NCI-H2227 treated with DMSO at 0.1 percent for 48 hours (cell line): ENCODE measurements at regions not wholly inside any gene's neighbourhood (a gene's known extent, or its start where the extent isn't known, plus 50 kb on each side); places are given as distances from the start of the nearest gene placed in this dataset.

Experiments
- DNase-seq: peaks from one replicate; lab custom pipeline; 2025; lab: John Stamatoyannopoulos, UW

DNA sequence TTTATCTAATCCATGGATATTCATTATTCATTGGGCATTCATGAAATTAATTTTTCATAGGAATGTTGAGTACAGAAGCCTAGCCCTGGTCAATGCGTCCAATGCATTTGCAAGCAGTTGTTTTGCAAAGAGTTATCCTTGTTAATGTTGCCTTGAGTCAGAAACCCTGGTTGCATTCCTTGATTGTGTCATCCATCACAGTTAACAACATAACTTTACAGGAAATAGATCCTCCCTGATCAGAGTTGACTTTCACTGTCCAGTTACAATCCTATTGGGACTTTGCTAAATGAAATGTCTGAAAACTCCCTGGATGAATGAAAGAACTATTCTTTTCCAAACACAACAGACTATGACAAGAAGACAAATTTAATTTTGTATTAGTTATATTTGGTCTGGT, 924.3 kb upstream of the SLIT2 start:
- no peak for DNase-seq

DNA sequence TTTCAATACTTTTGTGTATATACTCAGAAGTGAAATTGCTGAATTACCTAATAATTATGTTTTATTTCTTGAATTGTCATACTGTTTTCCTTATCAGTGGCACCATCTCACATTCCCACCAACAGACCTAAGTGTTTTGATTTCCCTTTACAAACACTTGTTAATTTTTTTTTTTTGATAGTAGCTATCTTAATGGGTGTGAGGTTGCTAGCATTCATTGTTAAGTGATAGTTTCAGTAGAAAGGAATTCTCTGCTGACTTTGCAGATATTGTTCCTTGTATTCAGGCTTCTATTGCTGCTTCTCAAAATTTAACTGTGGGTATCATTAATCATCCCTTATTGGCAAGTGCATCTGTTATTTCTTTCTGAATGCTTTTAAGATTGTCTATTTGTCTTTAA, 927.5 kb upstream of the SLIT2 start:
- DNase-seq, result no peak

DNA sequence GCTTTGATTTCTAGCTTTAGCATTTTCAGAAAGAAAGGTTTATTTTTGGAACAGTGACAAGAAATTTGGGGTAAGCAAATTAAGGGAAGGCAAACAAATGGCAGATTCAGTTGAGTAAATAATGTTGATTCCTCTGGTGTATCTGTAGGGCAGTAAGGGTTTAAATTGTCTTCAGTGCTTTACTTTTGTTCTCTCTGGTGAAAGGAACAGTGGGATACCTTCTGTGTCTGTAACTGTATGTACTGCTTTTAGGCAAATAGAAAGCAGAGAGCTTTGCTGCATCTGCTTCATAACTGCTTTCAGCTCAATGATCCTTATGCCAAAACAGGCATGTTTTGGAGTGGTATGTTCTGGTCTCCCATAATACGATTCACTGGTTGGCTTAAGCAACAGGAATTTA, 932.1 kb upstream of the SLIT2 start:
- no peak for DNase-seq

DNA sequence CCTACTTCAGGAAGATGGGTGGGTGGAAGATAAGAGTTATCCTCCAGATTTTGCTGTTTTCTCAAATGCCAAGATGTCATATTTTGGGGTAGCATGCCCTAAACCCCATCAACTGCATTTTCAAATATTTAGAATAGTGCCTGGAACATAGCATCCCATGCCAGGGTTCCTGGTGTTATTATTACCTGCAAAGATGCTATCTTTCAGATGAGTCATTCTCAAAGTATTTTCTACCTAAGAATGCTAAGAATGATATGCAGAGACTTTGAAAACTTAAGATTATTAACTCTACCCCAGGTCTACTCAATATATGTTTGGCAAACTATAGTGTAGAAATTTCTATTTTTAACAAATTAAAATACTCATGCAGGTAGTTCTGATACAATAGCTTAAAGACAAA, 934.3 kb upstream of the SLIT2 start:
- no peak for DNase-seq

DNA sequence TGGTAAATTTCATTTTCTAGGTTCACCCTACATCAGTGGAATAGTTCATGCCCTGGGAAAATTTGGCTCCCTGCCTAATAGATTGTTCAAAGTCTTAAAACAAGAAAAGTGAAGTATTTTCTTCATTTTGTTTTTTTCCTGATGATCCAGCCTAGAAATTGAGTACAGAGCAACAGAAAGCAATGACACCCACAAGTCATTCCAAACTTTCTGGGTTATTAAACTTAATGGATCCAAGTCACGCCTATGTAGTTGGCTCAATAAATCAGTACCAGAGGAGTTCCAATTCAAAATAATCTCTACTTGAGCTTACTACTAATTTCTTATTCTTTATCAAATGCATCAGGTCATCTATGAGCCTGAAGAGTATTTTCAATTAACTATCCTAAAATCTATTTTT, 937.6 kb upstream of the SLIT2 start:
- no peak for DNase-seq

DNA sequence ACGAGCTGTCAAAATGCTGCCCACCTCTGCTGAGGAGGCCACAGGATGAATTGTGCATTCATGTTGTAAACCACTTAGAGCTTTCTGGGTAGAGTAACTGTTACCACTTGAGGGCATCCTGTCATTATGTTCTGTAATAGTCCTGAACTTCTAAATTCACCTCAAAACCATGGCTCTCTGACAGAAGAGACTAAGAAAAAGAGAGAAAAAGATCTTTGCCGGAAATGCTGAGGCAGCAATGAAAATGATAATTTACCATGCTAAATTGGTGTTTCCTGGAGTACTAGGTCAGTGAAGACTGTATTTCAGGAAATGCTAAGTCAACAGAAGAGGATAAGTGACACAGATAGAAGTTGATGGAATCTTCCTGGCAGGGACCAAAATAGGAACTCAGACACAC, 942.3 kb upstream of the SLIT2 start:
- DNase-seq, result peak; percentile 36

DNA sequence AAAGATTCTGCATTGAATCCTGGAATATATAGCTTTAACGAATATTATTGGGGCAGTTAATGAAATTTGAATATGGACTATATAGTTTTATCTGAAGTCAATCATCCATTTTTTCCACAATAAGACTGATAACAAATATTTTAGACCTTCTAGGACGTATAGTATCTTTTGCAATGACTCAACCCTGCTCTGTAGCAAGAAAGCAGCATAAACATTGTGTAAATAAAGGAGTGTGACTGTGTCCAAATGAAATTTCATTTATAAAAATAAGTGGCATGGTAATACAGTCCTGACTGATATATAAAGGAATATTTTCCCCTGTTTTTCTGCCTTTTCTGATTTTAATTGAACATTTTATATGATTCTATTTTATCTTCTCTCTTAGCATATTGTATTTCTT, 947.7 kb upstream of the SLIT2 start:
- DNase-seq, result no peak

DNA sequence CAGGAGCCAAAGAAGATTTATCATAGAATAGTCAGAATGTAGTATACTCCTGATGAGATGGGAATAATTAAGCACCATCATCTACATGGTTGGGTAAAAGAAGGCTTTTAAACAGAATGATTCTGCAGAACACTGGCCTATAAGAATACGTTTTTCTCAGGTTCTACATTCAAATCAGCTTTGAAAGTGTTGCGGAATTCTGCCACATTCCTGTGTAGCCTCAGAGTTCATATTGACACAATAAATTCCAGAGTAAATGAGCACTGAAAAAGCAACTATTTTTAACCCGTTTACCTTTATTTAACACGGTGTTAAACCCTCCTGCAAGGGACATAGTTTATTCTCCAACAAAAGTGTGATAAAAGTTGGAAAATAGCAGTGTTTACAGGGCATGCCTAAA, 950.2 kb upstream of the SLIT2 start:
- no peak for DNase-seq

DNA sequence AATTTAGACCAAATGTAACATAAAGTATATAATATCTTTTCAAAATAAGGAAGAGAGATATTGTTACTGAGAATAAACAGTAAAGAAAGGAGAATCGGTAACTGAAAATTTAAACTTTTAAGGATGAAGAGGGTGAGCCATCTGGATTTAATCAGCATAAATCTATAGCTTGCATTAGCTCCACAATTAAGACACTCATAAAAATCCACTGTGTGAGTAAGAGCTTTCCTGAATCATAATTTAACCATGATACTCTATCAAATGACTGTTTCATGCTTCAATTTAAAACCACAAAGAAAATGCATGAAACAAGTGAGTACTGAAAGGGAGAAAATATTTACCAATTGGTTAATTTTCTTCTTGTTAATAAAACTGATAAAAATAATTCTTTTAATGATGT, 951.5 kb upstream of the SLIT2 start:
- no peak for DNase-seq

DNA sequence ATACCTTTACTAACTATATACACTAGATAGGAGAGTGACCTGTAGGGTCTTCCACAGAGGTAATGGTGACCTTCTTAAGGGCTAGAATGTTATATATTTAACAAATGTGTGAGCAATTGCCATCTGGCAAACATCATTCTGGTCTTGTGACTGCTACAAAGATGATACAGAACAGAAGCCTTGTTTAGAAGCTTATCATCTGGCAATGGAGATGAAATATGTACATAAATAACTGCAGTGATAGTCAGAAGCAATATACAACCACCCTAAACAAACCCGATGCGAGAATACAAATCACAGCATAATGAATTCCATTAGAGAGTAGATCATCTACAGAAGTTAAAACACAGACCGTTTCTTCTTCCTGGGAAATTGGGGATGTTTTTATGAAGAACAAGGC, 952.7 kb upstream of the SLIT2 start:
- no peak for DNase-seq

DNA sequence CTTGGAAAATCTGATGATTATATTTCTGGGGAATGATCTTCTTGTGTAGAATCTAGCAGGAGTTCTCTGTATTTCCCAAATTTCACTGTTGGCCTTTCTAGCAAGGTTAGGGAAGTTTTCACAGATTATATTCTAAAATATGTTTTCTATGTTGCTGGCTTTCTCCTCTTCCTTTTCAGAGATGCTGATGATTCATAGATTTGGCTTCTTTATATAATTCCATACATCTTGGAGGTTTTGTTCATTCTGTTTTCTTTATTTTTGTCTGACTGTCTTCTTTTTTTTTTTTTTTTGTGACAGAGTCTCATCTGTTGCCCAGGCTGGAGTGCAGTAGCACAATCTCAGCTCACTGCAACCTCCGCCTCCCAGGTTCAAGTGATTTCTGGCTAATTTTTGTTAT, 957.9 kb upstream of the SLIT2 start:
- no peak for DNase-seq

DNA sequence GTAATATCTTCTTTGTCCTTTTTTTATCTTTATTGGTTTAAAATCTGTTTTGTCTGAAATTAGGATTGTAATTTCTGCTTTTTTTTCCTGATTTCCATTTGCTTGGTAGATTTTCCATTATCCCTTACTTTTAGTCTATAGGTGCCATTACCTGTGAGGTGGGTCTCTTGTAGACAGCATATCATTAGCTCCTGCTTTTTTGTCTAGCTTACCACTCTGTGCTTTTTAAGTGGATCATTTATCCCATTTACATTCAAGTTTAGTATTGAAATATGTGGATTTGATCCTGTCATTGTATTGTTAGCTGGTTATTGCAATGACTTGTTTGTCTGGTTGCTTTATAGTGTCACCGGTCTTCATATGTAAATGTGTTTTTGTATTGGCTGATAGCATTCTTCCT, 958.6 kb upstream of the SLIT2 start:
- DNase-seq, result no peak

DNA sequence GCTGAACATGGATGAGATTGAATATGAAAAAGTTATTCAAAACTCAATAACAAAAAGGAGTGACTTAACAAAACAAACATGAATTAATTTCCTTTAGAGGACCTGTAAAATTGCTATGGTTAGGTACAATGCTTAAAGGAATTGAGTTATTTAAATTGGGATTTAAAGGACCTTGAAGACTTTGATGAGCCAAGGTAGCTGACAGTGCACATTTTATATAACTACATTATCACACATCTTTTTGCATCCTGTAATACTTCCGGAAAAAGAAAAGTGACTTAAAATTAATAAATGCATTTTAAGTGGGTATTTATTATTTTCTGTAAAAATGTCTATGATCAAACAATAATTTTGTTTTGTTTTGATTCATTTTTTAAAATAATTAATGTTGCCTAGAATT, 964.8 kb upstream of the SLIT2 start:
- no peak for DNase-seq

DNA sequence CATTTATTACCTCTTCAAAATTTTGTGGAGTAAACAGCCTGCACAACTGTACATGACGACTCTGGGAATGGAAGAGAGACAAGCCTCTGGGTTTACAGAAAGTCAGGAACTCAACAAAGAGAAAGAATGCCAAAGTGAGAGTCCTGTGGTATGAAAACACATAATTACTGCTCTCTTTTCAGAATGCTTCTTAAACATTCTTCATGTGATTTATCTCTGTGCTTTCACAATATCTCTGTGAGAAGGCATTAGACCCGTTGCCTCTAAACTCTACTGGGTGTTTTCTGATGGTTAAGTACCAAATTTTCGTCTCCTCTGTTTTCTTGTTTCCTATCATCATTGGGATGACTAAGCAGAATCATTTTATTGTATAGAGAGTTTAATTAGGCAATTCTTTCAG, 966.6 kb upstream of the SLIT2 start:
- DNase-seq, result no peak

DNA sequence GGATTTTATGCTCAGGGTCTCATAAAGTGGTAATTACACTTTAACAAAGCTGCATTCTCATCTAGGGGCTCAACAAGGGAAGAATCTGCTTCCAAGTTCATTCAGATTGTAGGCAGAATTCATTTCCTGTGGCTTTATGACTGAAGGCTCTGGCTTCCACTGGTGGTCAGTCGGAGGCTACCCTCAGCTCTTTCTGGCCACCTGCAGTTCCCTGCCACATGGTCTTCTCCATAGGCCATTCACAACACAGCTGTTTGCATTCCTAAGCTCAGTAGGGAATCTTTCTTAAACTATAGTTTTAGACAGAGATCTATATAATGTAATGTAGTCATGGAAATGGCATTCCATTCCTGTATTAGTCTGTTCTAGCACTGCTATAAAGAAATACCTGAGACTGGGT, 973.0 kb upstream of the SLIT2 start:
- no peak for DNase-seq

DNA sequence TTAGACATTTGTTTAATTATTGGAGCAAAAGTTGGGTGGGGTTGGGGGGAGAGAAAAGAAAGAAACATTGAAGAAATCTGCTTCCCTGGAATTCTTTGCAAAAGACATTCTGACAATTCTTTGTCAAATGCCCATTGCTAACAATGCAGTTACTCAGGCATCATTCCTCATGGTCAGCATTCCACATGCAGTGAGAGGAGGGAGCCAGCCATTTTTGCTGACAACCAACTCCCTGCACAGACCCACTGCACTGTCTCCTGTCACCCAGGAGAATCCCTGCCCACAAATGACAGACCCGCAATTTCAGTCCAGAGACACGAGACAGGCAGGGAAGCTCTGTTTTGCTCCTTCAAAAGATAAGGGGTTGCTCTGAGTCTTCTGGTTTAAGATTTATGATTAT, 985.1 kb upstream of the SLIT2 start:
- DNase-seq, result no peak

DNA sequence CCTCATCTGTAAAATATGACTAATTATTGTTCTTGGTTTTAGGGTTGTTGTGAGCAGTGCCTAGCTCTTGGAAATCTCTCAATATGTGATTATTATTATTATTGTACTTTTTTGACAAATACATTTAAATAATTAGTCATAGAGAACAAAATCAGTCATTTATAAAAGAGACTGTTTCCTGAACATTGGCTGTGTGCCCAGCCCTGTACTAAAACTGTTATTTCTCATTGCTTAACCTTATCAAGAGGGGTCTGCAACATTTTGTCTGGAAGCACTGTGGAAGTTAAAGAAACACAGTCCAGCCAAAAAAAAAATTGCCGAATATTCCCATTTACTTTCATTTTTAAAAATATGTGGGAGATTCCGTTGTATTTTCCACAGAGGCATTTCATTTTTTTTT, 989.2 kb upstream of the SLIT2 start:
- no peak for DNase-seq

DNA sequence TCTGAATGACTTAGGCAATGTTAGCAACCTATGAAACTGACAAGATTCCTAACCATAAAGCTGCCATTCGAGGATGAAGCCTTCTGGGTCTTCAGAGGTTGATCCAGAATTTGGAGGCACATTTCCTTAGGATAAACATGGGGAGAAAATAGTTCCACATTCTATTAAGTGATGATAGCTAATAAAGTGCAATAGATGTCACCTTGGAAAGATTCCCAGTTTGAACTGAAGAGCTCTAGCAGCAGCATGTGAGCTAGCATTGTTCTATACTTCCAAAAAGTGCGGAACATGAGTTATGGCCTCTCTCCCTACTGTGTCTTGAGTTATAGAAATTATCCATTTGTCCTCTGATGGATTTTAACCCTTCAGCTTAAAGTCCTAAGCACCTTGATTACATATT, 991.4 kb upstream of the SLIT2 start:
- no peak for DNase-seq

DNA sequence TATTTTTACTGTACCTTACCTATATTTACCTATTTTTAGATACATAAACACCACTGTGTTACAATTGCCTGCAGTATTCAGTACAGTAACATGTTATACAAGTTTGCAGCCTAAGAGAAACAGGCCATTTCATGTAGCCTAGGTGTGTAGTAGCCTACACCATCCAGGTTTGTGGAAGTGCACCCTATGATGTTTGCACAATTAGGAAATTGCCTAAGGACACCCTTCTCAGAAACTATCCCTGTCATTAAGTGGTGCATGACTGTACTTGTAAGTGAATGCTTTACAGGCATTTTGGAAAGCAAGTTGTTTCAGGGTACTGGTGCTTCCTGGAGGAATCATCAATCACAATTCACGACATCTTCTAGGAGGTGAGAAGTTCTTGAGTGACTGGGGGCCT, 991.8 kb upstream of the SLIT2 start:
- no peak for DNase-seq

DNA sequence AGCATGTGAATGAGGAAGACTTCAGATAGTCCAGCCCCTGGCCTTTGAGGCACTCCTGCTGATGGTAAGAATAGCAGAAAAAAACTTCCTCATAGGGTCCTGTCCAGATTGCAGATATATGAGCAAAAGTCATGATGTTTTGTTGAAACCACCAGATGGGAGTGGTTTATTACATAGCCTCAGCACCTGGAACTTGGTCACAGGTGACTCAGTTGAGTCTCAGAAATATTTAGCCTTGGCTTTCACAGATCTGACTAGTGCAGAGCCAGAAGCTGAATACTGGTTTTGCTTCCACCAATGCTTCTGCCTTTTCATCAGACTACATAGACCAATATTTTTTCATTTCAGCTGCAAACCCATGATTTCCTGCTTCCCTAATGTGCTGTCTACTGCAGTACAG, 994.9 kb upstream of the SLIT2 start:
- DNase-seq, result no peak

DNA sequence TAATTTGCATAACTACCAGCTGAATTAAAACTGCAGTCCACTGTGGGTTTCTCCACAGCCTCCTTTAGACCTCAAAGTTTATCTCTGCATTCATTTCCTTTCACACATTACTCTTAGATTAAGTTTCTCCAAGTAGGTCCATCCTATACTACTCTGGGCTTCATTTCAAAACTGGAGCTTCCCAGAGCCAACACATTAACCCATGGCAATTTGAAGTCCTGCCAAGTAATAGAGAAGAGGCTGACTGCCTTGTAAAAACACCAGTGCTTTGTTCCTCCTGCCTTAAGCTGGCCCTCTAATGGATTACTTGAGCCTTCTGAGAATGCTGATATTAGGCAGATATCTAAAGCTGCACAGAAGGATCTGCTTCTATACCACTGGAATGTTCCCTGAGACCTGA, 997.2 kb upstream of the SLIT2 start:
- no peak for DNase-seq

DNA sequence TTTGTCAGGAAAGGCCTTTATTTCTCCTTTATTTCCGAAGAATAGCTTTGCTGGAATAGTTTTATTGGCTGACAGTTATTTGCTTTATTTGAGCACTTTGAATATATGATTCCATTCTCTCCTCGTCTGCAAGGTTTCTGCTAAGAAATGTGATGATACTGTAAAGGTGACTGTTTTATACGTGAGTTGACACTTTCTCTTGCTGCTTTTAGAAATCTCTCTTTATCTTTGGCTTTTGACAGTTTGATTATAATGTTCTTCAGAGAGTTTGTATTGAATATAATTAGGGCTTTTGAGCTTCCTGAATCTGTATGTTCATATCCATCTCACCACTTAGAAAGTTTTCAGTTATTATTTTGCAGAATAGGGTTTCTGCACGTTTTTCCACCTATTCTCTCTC, 1003.7 kb upstream of the SLIT2 start:
- peak; percentile 9 for DNase-seq

DNA sequence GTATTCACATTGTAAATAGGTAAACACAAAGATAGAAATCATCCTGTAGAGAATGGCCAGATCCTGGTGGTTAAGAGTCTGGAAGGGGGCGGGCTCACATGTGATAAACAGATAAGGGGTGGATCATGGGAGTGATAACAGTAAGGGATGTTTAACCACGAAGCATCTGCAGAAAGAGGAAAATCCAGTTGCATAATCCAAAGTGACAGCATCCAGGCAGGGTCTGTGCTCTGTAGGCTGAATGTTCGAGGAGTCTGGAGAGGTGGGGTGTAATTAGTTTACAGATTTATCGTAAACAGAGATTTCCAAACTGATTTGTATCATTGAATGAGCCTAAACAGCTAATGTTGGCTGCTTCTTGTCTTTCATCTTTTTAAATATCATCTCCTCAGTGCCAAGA, 1009.8 kb upstream of the SLIT2 start:
- no peak for DNase-seq

DNA sequence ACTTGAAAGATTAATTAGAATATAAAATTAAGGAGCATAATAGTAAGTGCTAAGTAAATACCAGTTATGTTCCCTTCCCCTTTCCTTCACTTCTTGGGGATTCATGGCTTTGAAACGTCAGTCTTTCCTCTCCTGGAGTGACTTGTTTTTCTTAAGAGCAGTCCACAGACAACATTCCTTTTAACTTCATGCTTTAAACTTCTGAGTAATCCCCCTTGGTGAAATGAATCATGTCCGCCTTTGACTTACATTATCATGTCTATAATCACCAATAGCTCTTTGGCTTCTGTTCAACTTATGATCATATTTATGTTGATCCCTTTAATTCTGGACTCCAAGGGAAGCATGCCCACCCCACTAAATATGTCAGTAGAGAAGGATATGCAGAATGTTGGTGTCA, 1012.1 kb upstream of the SLIT2 start:
- DNase-seq, result no peak

DNA sequence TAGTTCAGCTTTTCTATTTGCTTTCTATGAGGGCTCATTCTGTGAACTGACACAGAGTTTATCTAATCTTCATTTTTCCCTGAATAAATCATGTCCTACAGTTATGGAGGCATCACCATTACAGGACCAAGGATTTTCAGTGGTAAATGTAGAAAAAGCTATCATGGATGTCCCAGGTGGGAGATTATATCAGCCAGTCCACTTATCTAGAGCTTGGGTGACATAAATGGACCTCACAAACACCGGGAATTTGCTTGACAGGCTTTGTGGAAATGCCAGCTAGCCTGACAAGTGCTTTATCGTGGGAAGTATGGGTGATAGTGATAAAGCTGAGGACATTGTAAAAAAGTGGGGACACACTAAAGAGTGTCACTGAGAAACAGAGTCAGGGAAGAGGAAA, 1015.2 kb upstream of the SLIT2 start:
- no peak for DNase-seq
